Liver (tissue), 8 donors: ENCODE measurements at regions not wholly inside any gene's neighbourhood (a gene's known extent, or its start where the extent isn't known, plus 50 kb on each side); places are given as distances from the start of the nearest gene placed in this dataset.

Experiments
- DNase-seq: peaks from one replicate; pipeline ENCODE4 v3.0.0-alpha.2; 2017; ENCODE audit warnings: low spot score
- H3K27ac ChIP-seq, 2 donors: one replicate each; pipeline ENCODE4 v1.7.0; 2013; ENCODE audit warnings: inconsistent platforms in 2 of 2, low read length in 2 of 2, control low read depth in 1 of 2, low read depth in 1 of 2, mild to moderate bottlenecking in 1 of 2
- H3K27me3 ChIP-seq, 4 donors: one replicate each; pipeline versions ENCODE4 v1.6.1 to v1.7.0; 2013; ENCODE audit warnings: low read length in 3 of 4, inconsistent platforms in 1 of 4, mild to moderate bottlenecking in 1 of 4, moderate library complexity in 1 of 4; ENCODE audit not compliant: control insufficient read depth in 4 of 4, insufficient read depth in 4 of 4
- H3K36me3 ChIP-seq, 4 donors: one replicate each; pipeline versions ENCODE4 v1.6.1 to v1.7.0; 2013; ENCODE audit warnings: low read length in 3 of 4, mild to moderate bottlenecking in 3 of 4, low read depth in 1 of 4, moderate library complexity in 1 of 4; ENCODE audit not compliant: control insufficient read depth in 4 of 4, insufficient read depth in 3 of 4
- H3K4me1 ChIP-seq, 4 donors: one replicate each; pipeline versions ENCODE4 v1.6.1 to v1.7.0; 2013; ENCODE audit warnings: low read length in 3 of 4, mild to moderate bottlenecking in 3 of 4, moderate library complexity in 1 of 4; ENCODE audit not compliant: control insufficient read depth in 4 of 4, insufficient read depth in 4 of 4
- H3K4me3 ChIP-seq, 3 donors: one replicate each; pipeline versions ENCODE4 v1.6.1 to v1.7.0; 2013; ENCODE audit warnings: low read length in 3 of 3, control low read depth in 1 of 3, low read depth in 1 of 3, mild to moderate bottlenecking in 1 of 3
- H3K9ac ChIP-seq, 2 donors: one replicate each; pipeline ENCODE4 v1.7.0; 2013; ENCODE audit warnings: low read length in 2 of 2, mild to moderate bottlenecking in 2 of 2, moderate library complexity in 2 of 2, control low read depth in 1 of 2, low read depth in 1 of 2
- H3K9me3 ChIP-seq, 4 donors: one replicate each; pipeline versions ENCODE4 v1.6.1 to v1.7.0; 2013; ENCODE audit warnings: low read length in 3 of 4; ENCODE audit not compliant: control insufficient read depth in 4 of 4
- ATF3 ChIP-seq: IDR thresholded peaks from 2 replicates; pipeline ENCODE4 v1.6.1; 2016; ENCODE audit warnings: antibody characterized with exemption
- CTCF ChIP-seq: fragments of 150-350 bp; IDR thresholded peaks from 2 replicates; pipeline ENCODE4 v1.5.1; 2017; ENCODE audit warnings: improper control_type of control experiment, low read depth, low read length; ENCODE audit not compliant: missing input control
- EGR1 ChIP-seq, 2 donors: IDR thresholded peaks; 2 replicates each; pipeline ENCODE4 v1.6.1; 2016 to 2018; ENCODE audit warnings: antibody characterized with exemption in 2 of 2, low read depth in 2 of 2
- FOXA1 ChIP-seq: IDR thresholded peaks from 2 replicates; pipeline ENCODE4 v1.6.1; 2016; ENCODE audit warnings: antibody characterized with exemption
- FOXA2 ChIP-seq: IDR thresholded peaks from 2 replicates; pipeline ENCODE4 v1.6.1; 2016; ENCODE audit warnings: antibody characterized with exemption
- GABPA ChIP-seq, 2 donors: IDR thresholded peaks in 1 of 2; conservative IDR thresholded peaks in 1 of 2; 2 replicates each; pipeline ENCODE4 v1.6.1; 2016; ENCODE audit warnings: antibody characterized with exemption in 2 of 2, mild to moderate bottlenecking in 1 of 2, moderate library complexity in 1 of 2
- HNF4A ChIP-seq, 2 donors: conservative IDR thresholded peaks; 2 replicates each; pipeline ENCODE4 v1.6.1; 2016; ENCODE audit warnings: antibody characterized with exemption in 2 of 2, mild to moderate bottlenecking in 2 of 2
- HNF4G ChIP-seq: IDR thresholded peaks from 2 replicates; pipeline ENCODE4 v1.6.1; 2016; ENCODE audit warnings: antibody characterized with exemption
- JUND ChIP-seq, 2 donors: IDR thresholded peaks; 2 replicates each; pipeline ENCODE4 v1.6.1; 2016; ENCODE audit warnings: antibody characterized with exemption in 2 of 2
- MAX ChIP-seq: IDR thresholded peaks from 2 replicates; pipeline ENCODE4 v1.6.1; 2016; ENCODE audit warnings: antibody characterized with exemption
- NR2F2 ChIP-seq: IDR thresholded peaks from 2 replicates; pipeline ENCODE4 v1.6.1; 2016; ENCODE audit warnings: antibody characterized with exemption
- RAD21 ChIP-seq, 2 donors: IDR thresholded peaks; 2 replicates each; pipeline ENCODE4 v1.6.1; 2016; ENCODE audit warnings: antibody characterized with exemption in 2 of 2, mild to moderate bottlenecking in 2 of 2
- REST ChIP-seq: IDR thresholded peaks from 2 replicates; pipeline ENCODE4 v1.6.1; 2016; ENCODE audit warnings: antibody characterized with exemption, mild to moderate bottlenecking
- RXRA ChIP-seq, 2 donors: IDR thresholded peaks; 2 replicates each; pipeline ENCODE4 v1.6.1; 2017 to 2018; ENCODE audit warnings: antibody characterized with exemption in 2 of 2, mild to moderate bottlenecking in 1 of 2
- SP1 ChIP-seq: IDR thresholded peaks from 2 replicates; pipeline ENCODE4 v1.6.1; 2018; ENCODE audit warnings: antibody characterized with exemption, mild to moderate bottlenecking
- TAF1 ChIP-seq: conservative IDR thresholded peaks from 2 replicates; pipeline ENCODE4 v1.6.1; 2016; ENCODE audit warnings: antibody characterized with exemption, mild to moderate bottlenecking
- YY1 ChIP-seq: IDR thresholded peaks from 2 replicates; pipeline ENCODE4 v1.6.1; 2016; ENCODE audit warnings: antibody characterized with exemption, mild to moderate bottlenecking
- ZBTB33 ChIP-seq: IDR thresholded peaks from 2 replicates; pipeline ENCODE4 v1.6.1; 2016; ENCODE audit warnings: antibody characterized with exemption
- WGBS: extraction: QIAGEN DNeasy Blood & Tissue Kit; methylation state at CpG from one replicate; pipeline ENCODE4 v1.1.7; 2013; 5-methylcytosine and 5-hydroxymethylcytosine counted together
- donor health status: healthy.
- donor health status: healthy.
- donor health status: healthy.
- donor health status: healthy.
- donor health status: healthy.

GRCh38 chr6:16976385-16977183, 125.3 kb upstream of the STMND1 start:
- Histone ChIP-seq H3K4me3 (no peak overlapping the region), H3K36me3 (no peaks in the 10 kb centered on the region), H3K27me3 (no peaks in the 10 kb centered on the region), H3K9me3 (no peaks in the 10 kb centered on the region), H3K9ac (no peak overlapping the region), H3K4me1 (peaks cover 0 to 15% (median 4%) of the 10 kb centered on the region in 4 donors), H3K27ac (no peak overlapping the region)
- TF ChIP-seq GABPA (IDR thresholded peaks at IDR 0.05 in 1 of 2, conservative IDR thresholded peaks at IDR 0.05 in 1 of 2) (no peak), HNF4G (no peak), SP1 (no peak), ATF3 (no peak), YY1 (no peak)
- DNase-seq = no peak
- WGBS = 89% methylated on average over 7 of the region's 7 CpGs

GRCh38 chr6:16974704-16975359, 127.0 kb upstream of the STMND1 start:
- H3K27ac ChIP-seq = no peak overlapping the region
- H3K9ac ChIP-seq = no peak overlapping the region
- WGBS = 34% methylated on average over 6 of the region's 6 CpGs
- no peaks in the 10 kb centered on the region for H3K27me3 ChIP-seq
- H3K9me3 ChIP-seq = no peaks in the 10 kb centered on the region
- no peak overlapping the region for H3K4me3 ChIP-seq
- no peaks in the 10 kb centered on the region for H3K36me3 ChIP-seq
- H3K4me1 ChIP-seq = peaks cover 0 to 21% (median 12%) of the 10 kb centered on the region in 4 donors
- TF ChIP-seq FOXA1 (no peak), ATF3 (no peak), EGR1 (IDR thresholded peaks at IDR 0.05; ENCODE audit: low read depth in 2 of 2) (no peak), CTCF (no peak), HNF4G (no peak), JUND (IDR thresholded peaks at IDR 0.05) (no peak), RXRA (IDR thresholded peaks at IDR 0.05) (peak in 1 of 2 donors; percentile 46), FOXA2 (no peak), GABPA (IDR thresholded peaks at IDR 0.05 in 1 of 2, conservative IDR thresholded peaks at IDR 0.05 in 1 of 2) (no peak), RAD21 (IDR thresholded peaks at IDR 0.05) (peak in 1 of 2 donors; percentile 16), MAX (no peak), ZBTB33 (no peak), TAF1 (no peak), REST (no peak), NR2F2 (no peak), SP1 (no peak), HNF4A (conservative IDR thresholded peaks at IDR 0.05) (peak in 1 of 2 donors; percentile 64), YY1 (no peak)
- no peak for DNase-seq
